H1 (cell line): ENCODE measurements at regions not wholly inside any gene's neighbourhood (a gene's known extent, or its start where the extent isn't known, plus 50 kb on each side); places are given as distances from the start of the nearest gene placed in this dataset.

ENCODE experiments used
- CTCF ChIA-PET: fragments of 300-600 bp; sonication (Branson Sonifier 250); formaldehyde crosslinking; loops from one replicate; lab custom pipeline; 2021; ENCODE audit not compliant: partially characterized antibody; lab: Charles Lee
- POLR2A ChIA-PET: fragments of 300-600 bp; sonication (Branson Sonifier 250); formaldehyde crosslinking; loops from one replicate; lab custom pipeline; 2021; ENCODE audit warnings: inconsistent platforms; ENCODE audit not compliant: partially characterized antibody; lab: Charles Lee
- DNase-seq, 2 experiments: peaks; one replicate each; pipeline versions ENCODE4 v3.0.0 to v3.0.0-alpha.2; 2010 to 2022; ENCODE audit warnings: low spot score in 2 of 2, low read depth in 1 of 2, mixed read lengths in 1 of 2
- FAIRE-seq: peaks from 2 replicates; lab custom pipeline; 2011; peaks lifted over from hg19 to GRCh38; lab: Jason Lieb, UNC
- H2AFZ ChIP-seq: 2 replicates; pipeline ENCODE4 v1.8.1; 2012; ENCODE audit warnings: low read length, inconsistent platforms
- H2AK5ac ChIP-seq: 2 replicates; pipeline ENCODE4 v1.6.1; 2013; ENCODE audit warnings: low read depth, low read length
- H2BK120ac ChIP-seq: replicated peaks from 2 replicates; pipeline ENCODE3; 2013; ENCODE audit warnings: low read depth, low read length, inconsistent platforms
- H2BK12ac ChIP-seq: 2 replicates; pipeline ENCODE4 v1.6.1; 2013; ENCODE audit warnings: low read depth, low read length
- H2BK15ac ChIP-seq: 2 replicates; pipeline ENCODE4 v1.6.1; 2013; ENCODE audit warnings: low read length
- H2BK20ac ChIP-seq: 2 replicates; pipeline ENCODE4 v1.6.1; 2013; ENCODE audit warnings: low read length
- H2BK5ac ChIP-seq: 2 replicates; pipeline ENCODE4 v1.6.1; 2013; ENCODE audit warnings: low read depth, low read length
- H3K14ac ChIP-seq: 2 replicates; pipeline ENCODE4 v1.6.1; 2013; ENCODE audit warnings: inconsistent platforms; ENCODE audit not compliant: insufficient read length
- H3K18ac ChIP-seq: 2 replicates; pipeline ENCODE4 v1.6.1; 2013; ENCODE audit warnings: low read length; ENCODE audit errors: extremely low read depth
- H3K23ac ChIP-seq: 2 replicates; pipeline ENCODE4 v1.6.1; 2013; ENCODE audit warnings: inconsistent platforms; ENCODE audit not compliant: insufficient read length
- H3K23me2 ChIP-seq: 2 replicates; pipeline ENCODE4 v1.6.1; 2013; ENCODE audit warnings: low read depth, low read length
- H3K27ac ChIP-seq: 2 replicates; pipeline ENCODE4 v1.6.1; 2011; ENCODE audit warnings: low read depth, low read length, inconsistent platforms
- H3K27me3 ChIP-seq, 4 experiments: replicated peaks in 1 of 4; 1 replicate in 1 of 4; 2 replicates in 3 of 4; pipeline versions ENCODE4 v1.6.1 to v1.8.1; 2011 to 2013; ENCODE audit warnings: low read length in 3 of 4, mild to moderate bottlenecking in 3 of 4, inconsistent platforms in 2 of 4, mixed read lengths in 2 of 4, moderate library complexity in 1 of 4; ENCODE audit not compliant: control insufficient read depth in 3 of 4, insufficient read depth in 3 of 4; ENCODE audit errors: extremely low read depth in 1 of 4
- H3K36me3 ChIP-seq, 4 experiments: 2 replicates each; pipeline versions ENCODE4 v1.6.1 to v1.8.1; 2011 to 2013; ENCODE audit warnings: mild to moderate bottlenecking in 4 of 4, low read length in 3 of 4, moderate library complexity in 2 of 4, control low read depth in 1 of 4, inconsistent platforms in 1 of 4; ENCODE audit not compliant: insufficient read depth in 4 of 4, control insufficient read depth in 2 of 4
- H3K4ac ChIP-seq: replicated peaks from 2 replicates; pipeline ENCODE3; 2013; ENCODE audit warnings: low read length, low read depth, mixed read lengths, inconsistent platforms; ENCODE audit not compliant: insufficient read length
- H3K4me1 ChIP-seq, 4 experiments: replicated peaks in 1 of 4; 1 replicate in 1 of 4; 2 replicates in 3 of 4; pipeline versions ENCODE4 v1.6.1 to v1.8.1; 2011 to 2013; ENCODE audit warnings: low read length in 3 of 4, inconsistent platforms in 2 of 4, mixed read lengths in 1 of 4; ENCODE audit not compliant: insufficient read depth in 4 of 4, control insufficient read depth in 3 of 4
- H3K4me2 ChIP-seq, 2 experiments: 2 replicates each; pipeline versions ENCODE4 v1.6.1 to v1.8.1; 2011 to 2013; ENCODE audit warnings: low read depth in 2 of 2, low read length in 2 of 2, control low read depth in 1 of 2, inconsistent platforms in 1 of 2, mild to moderate bottlenecking in 1 of 2; ENCODE audit not compliant: insufficient read depth in 1 of 2
- H3K4me3 ChIP-seq, 4 experiments: fragments of 200-600, 300-600 bp in 1 of 4; sonication (generic), shearing (Covaris generic), sonication (Bioruptor Twin) in 1 of 4; 2 replicates each; pipeline versions ENCODE4 v1.5.1 to v1.8.1; 2011 to 2016; ENCODE audit warnings: low read length in 4 of 4, low read depth in 3 of 4, control low read depth in 2 of 4, inconsistent platforms in 2 of 4, mild to moderate bottlenecking in 2 of 4, mixed read lengths in 1 of 4, moderate library complexity in 1 of 4; ENCODE audit not compliant: insufficient read depth in 2 of 4; ENCODE audit errors: extremely low read depth in 1 of 4
- H3K56ac ChIP-seq: replicated peaks from 2 replicates; pipeline ENCODE3; 2013; ENCODE audit warnings: low read depth, mild to moderate bottlenecking, mixed read lengths, low read length, inconsistent platforms; ENCODE audit not compliant: insufficient read length
- H3K79me1 ChIP-seq: 2 replicates; pipeline ENCODE4 v1.6.1; 2013; ENCODE audit warnings: low read depth, low read length, control low read depth
- H3K79me2 ChIP-seq, 2 experiments: 2 replicates each; pipeline versions ENCODE4 v1.6.1 to v1.8.1; 2012 to 2013; ENCODE audit warnings: low read length in 2 of 2, mild to moderate bottlenecking in 2 of 2, inconsistent platforms in 1 of 2; ENCODE audit not compliant: insufficient read depth in 2 of 2, control insufficient read depth in 1 of 2
- H3K9ac ChIP-seq, 4 experiments: replicated peaks in 1 of 4; 1 replicate in 1 of 4; 2 replicates in 3 of 4; pipeline versions ENCODE4 v1.6.1 to v1.8.1; 2011 to 2013; ENCODE audit warnings: low read depth in 3 of 4, low read length in 3 of 4, control low read depth in 2 of 4, mild to moderate bottlenecking in 2 of 4, moderate library complexity in 2 of 4, inconsistent platforms in 1 of 4; ENCODE audit errors: extremely low read depth in 1 of 4
- H3K9me3 ChIP-seq, 2 experiments: 2 replicates each; pipeline versions ENCODE4 v1.6.1 to v1.8.1; 2012 to 2013; ENCODE audit warnings: mild to moderate bottlenecking in 2 of 2, moderate library complexity in 2 of 2, control low read depth in 1 of 2, inconsistent platforms in 1 of 2, low read depth in 1 of 2, low read length in 1 of 2, mixed read lengths in 1 of 2; ENCODE audit not compliant: insufficient read depth in 2 of 2
- H4K20me1 ChIP-seq, 2 experiments: replicated peaks in 1 of 2; 2 replicates each; pipeline versions ENCODE3 to v1.8.1; 2011 to 2013; ENCODE audit warnings: inconsistent platforms in 2 of 2, low read length in 2 of 2, mild to moderate bottlenecking in 1 of 2; ENCODE audit not compliant: insufficient read depth in 2 of 2, control insufficient read depth in 1 of 2
- H4K5ac ChIP-seq: 2 replicates; pipeline ENCODE4 v1.6.1; 2013; ENCODE audit warnings: low read length, low read depth, mixed read lengths, inconsistent platforms; ENCODE audit not compliant: insufficient read length
- H4K8ac ChIP-seq: 2 replicates; pipeline ENCODE4 v1.8.0; 2013; ENCODE audit warnings: mild to moderate bottlenecking, moderate library complexity, low read length, inconsistent platforms; ENCODE audit not compliant: insufficient read depth; ENCODE audit errors: extremely low read depth
- H4K91ac ChIP-seq: replicated peaks from 2 replicates; pipeline ENCODE3; 2013; ENCODE audit warnings: low read length, mixed read lengths, inconsistent platforms; ENCODE audit not compliant: insufficient read length
- ASH2L ChIP-seq: fragments of 200-600, 300-600 bp; sonication (generic); IDR thresholded peaks from one replicate; pipeline ENCODE4 v1.7.1; 2017; ENCODE audit warnings: low read length
- BCL11A ChIP-seq, 2 experiments: IDR thresholded peaks; one replicate each; pipeline ENCODE4 v1.6.1; 2011; ENCODE audit warnings: low read depth in 2 of 2, low read length in 2 of 2, mild to moderate bottlenecking in 2 of 2
- CHD2 ChIP-seq: IDR thresholded peaks from 2 replicates; pipeline ENCODE4 v1.6.1; 2012; ENCODE audit warnings: low read length, improper control_type of control experiment
- GTF2F1 ChIP-seq: IDR thresholded peaks from 2 replicates; pipeline ENCODE4 v1.6.1; 2012; ENCODE audit warnings: low read depth, low read length, improper control_type of control experiment, borderline replicate concordance
- KDM1A ChIP-seq: fragments of 200-600, 300-600 bp; sonication (generic); IDR thresholded peaks from 2 replicates; pipeline ENCODE4 v1.7.1; 2016; ENCODE audit warnings: mild to moderate bottlenecking, low read length, borderline replicate concordance
- KDM4A ChIP-seq: IDR thresholded peaks from one replicate; pipeline ENCODE4 v1.7.1; 2012; ENCODE audit warnings: low read depth, mild to moderate bottlenecking, moderate library complexity, low read length, inconsistent platforms; ENCODE audit not compliant: severe bottlenecking
- MAFK ChIP-seq: IDR thresholded peaks from 2 replicates; pipeline ENCODE4 v1.6.1; 2012; ENCODE audit warnings: low read depth, mild to moderate bottlenecking, improper control_type of control experiment, low read length
- POLR2A ChIP-seq, 2 experiments: IDR thresholded peaks; 1 replicate in 1 of 2; 2 replicates in 1 of 2; pipeline ENCODE4 v1.6.1; 2011; ENCODE audit warnings: low read depth in 2 of 2, low read length in 2 of 2, mild to moderate bottlenecking in 2 of 2; ENCODE audit errors: control extremely low read depth in 1 of 2
- POLR2AphosphoS5 ChIP-seq: IDR thresholded peaks from 2 replicates; pipeline ENCODE4 v1.6.1; 2011; ENCODE audit warnings: low read depth, low read length
- SAP30 ChIP-seq: fragments of 300-600 bp; sonication (generic); IDR thresholded peaks from 2 replicates; pipeline ENCODE4 v1.7.1; 2012; ENCODE audit warnings: low read length, moderate library complexity, mild to moderate bottlenecking, inconsistent platforms; ENCODE audit not compliant: insufficient read depth, insufficient replicate concordance
- SP2 ChIP-seq: IDR thresholded peaks from 2 replicates; pipeline ENCODE4 v1.6.1; 2012; ENCODE audit warnings: mild to moderate bottlenecking, low read length, inconsistent platforms
- SP4 ChIP-seq: IDR thresholded peaks from 2 replicates; pipeline ENCODE4 v1.6.1; 2012; ENCODE audit warnings: low read length, inconsistent platforms
- TBP ChIP-seq: IDR thresholded peaks from 2 replicates; pipeline ENCODE4 v1.6.1; 2011; ENCODE audit warnings: low read depth, low read length, improper control_type of control experiment
- TCF12 ChIP-seq: IDR thresholded peaks from 2 replicates; pipeline ENCODE4 v1.6.1; 2011; ENCODE audit warnings: low read depth, mild to moderate bottlenecking, low read length
- TEAD4 ChIP-seq: IDR thresholded peaks from 2 replicates; pipeline ENCODE4 v1.6.1; 2012; ENCODE audit warnings: low read depth, low read length, inconsistent platforms, mixed read lengths
- WGBS, 2 experiments: shearing (Covaris generic) in 1 of 2; methylation state at CpG; one replicate each; pipeline versions ENCODE4 v1.1.6 to v1.1.7; 2013 to 2015; ENCODE audit warnings: low lambda C conversion rate in 2 of 2, mixed read lengths in 2 of 2, inconsistent platforms in 1 of 2, low coverage in 1 of 2, missing lambda C conversion rate in 1 of 2; ENCODE audit not compliant: insufficient replicate concordance in 2 of 2, insufficient coverage in 1 of 2, insufficient read length in 1 of 2; ENCODE audit errors: extremely low coverage in 1 of 2, missing lambda C conversion rate in 1 of 2; 5-methylcytosine and 5-hydroxymethylcytosine counted together
- TF ChIP-seq, protein P1 (sequence below): IDR thresholded peaks from 2 replicates; pipeline ENCODE4 v1.6.1; 2012; ENCODE audit warnings: inconsistent platforms
- TF ChIP-seq, protein P2 (sequence below): IDR thresholded peaks from 2 replicates; pipeline ENCODE4 v1.6.1; 2012; ENCODE audit warnings: inconsistent platforms

DNA sequence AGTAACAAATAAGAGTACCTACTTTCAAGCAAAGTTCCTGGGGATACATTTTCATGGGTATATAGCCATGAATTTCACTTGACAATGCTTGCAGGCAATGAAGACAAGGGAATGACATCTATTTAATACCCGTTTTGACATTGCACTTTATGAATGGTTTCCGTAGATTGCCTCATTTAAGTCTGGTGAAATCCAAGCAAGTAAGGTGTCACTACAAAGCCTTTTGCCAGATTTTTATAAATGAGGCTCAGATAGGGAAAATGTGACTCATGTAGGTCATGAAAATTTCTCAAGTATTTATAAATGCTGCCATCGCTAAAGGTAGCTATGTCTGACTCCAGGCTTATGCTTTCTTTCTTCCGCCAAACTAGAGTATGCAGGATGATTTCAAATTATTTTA is 644.3 kb downstream of the CDH8 start:
- Histone ChIP-seq H3K4me2 (no peak overlapping the region), H3K56ac (no peak overlapping the region), H3K79me2 (no peaks in the 10 kb centered on the region), H3K4me3 (no peak overlapping the region), H3K9me3 (no peaks in the 10 kb centered on the region), H4K20me1 (no peaks in the 10 kb centered on the region), H4K8ac (no peak overlapping the region), H4K91ac (no peak overlapping the region), H4K5ac (no peak overlapping the region), H2BK12ac (no peak overlapping the region), H2BK5ac (no peak overlapping the region), H3K36me3 (no peaks in the 10 kb centered on the region), H3K79me1 (no peaks in the 10 kb centered on the region), H3K4me1 (no peaks in the 10 kb centered on the region), H3K23ac (no peak overlapping the region), H2AK5ac (no peak overlapping the region), H2BK20ac (no peak overlapping the region), H2AFZ (no peak overlapping the region), H2BK15ac (no peak overlapping the region), H3K27ac (no peak overlapping the region), H3K18ac (no peak overlapping the region), H3K14ac (no peak overlapping the region), H3K27me3 (no peaks in the 10 kb centered on the region), H3K9ac (no peak overlapping the region), H3K4ac (no peak overlapping the region), H3K23me2 (no peaks in the 10 kb centered on the region), H2BK120ac (no peak overlapping the region)
- no peak for FAIRE-seq
- ChIA-PET CTCF (no interaction called here), POLR2A (no interaction called here)
- 87% methylated on average over 4 of the region's 4 CpGs; no CpG with 5 or more reads in 1 of the 2 experiments for WGBS, 2 experiments
- no peak for DNase-seq
- no peak for TF ChIP-seq CHD2
- TF ChIP-seq SAP30 = no peak
- no peak for TF ChIP-seq SP4
- TF ChIP-seq MAFK = no peak
- no peak for TF ChIP-seq TBP
- no peak for TF ChIP-seq KDM4A
- TF ChIP-seq ASH2L = no peak
- no peak for TF ChIP-seq GTF2F1
- TF ChIP-seq, protein P1, sequence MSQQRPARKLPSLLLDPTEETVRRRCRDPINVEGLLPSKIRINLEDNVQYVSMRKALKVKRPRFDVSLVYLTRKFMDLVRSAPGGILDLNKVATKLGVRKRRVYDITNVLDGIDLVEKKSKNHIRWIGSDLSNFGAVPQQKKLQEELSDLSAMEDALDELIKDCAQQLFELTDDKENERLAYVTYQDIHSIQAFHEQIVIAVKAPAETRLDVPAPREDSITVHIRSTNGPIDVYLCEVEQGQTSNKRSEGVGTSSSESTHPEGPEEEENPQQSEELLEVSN = no peak
- no peak for TF ChIP-seq POLR2AphosphoS5
- no peak for TF ChIP-seq KDM1A
- TF ChIP-seq BCL11A (IDR thresholded peaks at IDR 0.05; ENCODE audit: low read depth in 2 of 2, low read length in 2 of 2) = no peak
- no peak for TF ChIP-seq TCF12
- no peak for TF ChIP-seq TEAD4
- TF ChIP-seq, protein P2, sequence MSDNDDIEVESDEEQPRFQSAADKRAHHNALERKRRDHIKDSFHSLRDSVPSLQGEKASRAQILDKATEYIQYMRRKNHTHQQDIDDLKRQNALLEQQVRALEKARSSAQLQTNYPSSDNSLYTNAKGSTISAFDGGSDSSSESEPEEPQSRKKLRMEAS = no peak
- no peak for TF ChIP-seq POLR2A (IDR thresholded peaks at IDR 0.05; ENCODE audit: control extremely low read depth in 1 of 2, low read depth in 2 of 2, low read length in 2 of 2)
- TF ChIP-seq SP2 = no peak
